GM18858 (cell line): ENCODE measurements at regions not wholly inside any gene's neighbourhood (a gene's known extent, or its start where the extent isn't known, plus 50 kb on each side); places are given as distances from the start of the nearest gene placed in this dataset.

Experiments used
- ATAC-seq: cut with Tn5 transposase; IDR thresholded peaks from one replicate; pipeline ENCODE4 v1.9.1; 2021; ENCODE audit not compliant: unreplicated experiment

DNA sequence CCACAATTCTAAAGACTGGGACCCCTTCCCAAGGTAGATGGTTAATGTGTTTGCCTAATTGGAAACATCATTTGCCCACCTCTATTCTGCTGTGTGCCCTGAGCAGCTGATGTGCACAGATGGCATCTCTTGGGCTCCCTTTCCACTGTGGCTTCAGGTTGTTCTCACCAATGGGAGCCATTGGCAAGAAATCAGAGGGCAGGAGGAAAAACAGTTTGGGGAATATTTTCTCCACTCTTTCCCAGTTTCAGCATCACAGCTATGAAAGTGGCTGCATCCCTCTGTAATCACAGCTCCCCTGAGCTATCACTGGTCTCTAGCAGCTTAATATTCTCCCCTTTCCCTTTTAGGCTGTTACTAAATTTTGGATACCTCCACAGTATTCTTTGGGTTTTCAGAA lies 911.6 kb upstream of the SEMA6A start:
- no peak for ATAC-seq

DNA sequence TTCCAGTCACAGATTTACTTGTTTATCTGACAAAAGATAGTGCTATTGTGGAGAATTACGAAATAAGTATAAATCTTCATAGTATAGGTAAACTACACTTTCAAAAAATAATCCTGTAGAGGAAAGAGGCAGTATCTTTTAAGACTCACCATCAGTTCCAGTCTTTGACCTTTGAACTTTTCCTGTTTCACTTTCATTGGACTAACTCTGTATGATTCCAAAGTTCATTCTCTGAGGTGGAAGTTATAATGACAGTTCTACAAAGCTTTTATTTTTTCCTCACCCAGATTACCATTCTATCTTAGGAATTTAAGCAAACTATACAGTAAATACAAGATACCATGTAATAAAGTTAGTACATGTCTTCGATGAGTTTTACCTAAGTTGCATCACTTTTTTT lies 901.3 kb upstream of the SEMA6A start:
- ATAC-seq = no peak

DNA sequence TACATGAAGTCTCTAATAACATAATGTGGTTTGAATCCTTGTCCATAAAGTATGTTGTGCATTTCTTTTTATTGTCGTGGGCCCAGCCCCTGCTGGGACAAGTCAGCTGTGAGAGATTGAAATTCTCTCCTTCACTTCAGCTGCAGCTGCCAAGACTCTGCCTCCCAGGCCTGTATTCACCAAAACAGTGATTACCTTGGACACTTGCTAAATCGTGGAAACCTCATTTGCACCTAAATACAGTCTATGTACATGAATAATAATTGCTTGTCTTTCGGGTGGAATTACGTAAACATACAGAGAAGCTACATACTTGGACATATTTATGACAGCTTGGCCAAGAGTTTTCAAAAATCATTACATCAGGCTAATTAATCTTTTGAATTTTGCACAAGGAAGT lies 898.5 kb upstream of the SEMA6A start:
- ATAC-seq = no peak

DNA sequence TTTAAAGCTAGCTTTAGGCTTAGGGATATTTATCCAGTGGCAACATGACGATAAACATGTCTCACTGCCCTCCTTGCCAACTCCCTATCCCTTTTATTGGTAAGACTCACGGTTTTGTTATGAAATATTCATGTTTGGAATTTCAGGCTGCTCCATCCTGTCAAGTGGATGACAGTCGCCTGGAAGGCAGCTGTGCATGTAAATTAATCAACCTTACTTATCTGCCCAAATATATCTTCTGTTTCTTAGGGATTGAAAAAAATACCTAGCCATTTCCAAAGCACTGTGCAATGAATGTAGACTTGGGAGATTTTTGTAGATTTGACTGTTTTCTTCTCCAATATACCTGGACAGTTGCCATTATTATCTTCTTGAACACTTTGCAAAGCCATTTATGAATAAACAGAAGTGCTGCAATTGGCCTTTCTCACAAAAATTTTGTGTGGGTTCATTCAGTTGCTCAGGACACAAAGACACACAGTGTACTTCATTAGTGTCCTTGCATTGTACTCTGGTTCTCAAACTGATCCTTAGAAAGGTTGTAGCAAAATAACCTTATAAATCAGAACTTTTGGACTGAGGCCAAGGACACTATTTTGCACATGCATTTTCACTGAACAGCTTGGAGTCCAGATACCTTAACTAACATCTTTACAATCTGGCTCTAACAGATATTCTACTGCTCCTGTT lies 889.4 kb upstream of the SEMA6A start:
- no peak for ATAC-seq

DNA sequence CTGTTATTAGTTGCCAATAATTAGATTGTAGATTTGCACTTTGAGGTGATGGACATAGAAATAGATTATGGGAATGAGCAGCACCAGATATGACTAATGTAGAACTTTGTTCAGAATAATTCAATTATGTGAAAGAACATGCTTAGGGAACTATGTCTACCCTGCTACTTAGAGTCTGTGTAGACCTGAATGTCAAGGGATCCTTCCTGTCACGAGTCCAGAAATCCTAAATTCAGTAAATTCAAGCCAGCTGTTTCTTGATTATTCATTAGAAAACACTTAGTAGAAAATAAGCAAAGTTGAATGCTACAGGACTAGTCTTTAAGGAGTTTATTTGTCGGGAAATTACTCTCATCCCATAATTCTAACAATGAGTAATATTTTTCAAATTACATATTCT lies 887.3 kb upstream of the SEMA6A start:
- ATAC-seq = no peak

DNA sequence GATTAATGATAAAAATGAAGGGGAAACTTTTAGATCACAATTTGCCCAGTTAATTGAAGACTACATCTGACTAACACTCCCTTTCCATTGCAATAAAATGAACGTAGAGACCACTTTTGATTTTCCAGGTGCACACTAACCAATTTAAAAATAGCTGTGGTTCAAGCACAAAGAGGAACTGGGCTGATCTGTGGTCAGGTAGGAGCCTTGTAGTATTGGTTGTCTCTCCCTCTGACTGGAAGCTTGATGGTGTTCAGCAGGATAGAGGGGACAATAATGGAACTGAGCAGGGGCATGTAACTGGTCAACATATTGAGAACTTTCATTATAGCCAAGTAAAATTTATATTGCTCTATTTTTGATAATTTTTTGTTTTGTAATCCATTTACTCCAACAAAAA lies 886.8 kb upstream of the SEMA6A start:
- ATAC-seq = peak; percentile 78

DNA sequence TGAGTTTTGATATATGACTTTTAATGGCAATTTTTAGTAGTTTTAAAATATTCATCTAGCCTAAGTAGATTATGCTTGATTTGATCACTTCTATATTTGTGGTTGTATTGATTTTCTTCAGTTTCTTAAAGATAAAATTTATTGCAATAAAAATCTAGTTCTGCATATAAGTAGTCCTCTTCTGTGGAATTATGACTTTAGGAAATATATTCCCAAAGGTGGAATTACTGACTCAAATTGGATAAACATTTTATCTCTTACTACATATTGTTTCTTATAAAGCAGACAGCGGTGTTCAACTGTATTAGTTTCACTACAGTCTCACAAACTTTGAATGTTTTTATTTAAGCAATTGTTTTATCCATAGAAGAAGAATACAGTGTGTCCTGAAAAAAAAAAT lies 883.0 kb upstream of the SEMA6A start:
- no peak for ATAC-seq

DNA sequence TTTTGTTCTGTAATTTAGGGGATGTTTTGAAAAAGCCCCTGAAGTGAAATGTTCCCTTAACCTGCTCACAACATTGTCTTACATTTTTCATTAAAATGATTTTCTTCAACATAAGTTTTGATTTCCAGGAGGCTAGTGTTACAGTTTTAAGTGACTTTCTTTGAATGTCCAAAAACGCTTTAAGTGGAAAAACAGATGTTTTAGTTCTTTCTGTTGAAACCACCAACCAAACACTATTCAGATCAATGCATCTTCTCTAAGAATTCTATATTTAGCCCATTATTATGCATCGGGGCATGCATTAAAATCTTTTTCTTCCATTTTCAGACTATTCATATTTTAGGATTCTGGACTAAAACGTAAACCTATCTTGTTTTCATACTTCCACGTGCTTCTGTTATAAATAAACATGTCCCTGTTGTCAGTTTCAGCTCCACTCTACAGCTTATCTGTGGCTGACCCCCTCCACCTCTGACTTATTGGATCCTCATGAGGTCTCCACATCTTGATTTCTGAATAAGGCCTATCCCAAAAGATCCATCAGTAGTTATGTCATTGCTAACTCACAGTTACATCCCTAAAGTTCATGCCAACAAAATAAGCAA lies 882.3 kb upstream of the SEMA6A start:
- ATAC-seq = no peak

DNA sequence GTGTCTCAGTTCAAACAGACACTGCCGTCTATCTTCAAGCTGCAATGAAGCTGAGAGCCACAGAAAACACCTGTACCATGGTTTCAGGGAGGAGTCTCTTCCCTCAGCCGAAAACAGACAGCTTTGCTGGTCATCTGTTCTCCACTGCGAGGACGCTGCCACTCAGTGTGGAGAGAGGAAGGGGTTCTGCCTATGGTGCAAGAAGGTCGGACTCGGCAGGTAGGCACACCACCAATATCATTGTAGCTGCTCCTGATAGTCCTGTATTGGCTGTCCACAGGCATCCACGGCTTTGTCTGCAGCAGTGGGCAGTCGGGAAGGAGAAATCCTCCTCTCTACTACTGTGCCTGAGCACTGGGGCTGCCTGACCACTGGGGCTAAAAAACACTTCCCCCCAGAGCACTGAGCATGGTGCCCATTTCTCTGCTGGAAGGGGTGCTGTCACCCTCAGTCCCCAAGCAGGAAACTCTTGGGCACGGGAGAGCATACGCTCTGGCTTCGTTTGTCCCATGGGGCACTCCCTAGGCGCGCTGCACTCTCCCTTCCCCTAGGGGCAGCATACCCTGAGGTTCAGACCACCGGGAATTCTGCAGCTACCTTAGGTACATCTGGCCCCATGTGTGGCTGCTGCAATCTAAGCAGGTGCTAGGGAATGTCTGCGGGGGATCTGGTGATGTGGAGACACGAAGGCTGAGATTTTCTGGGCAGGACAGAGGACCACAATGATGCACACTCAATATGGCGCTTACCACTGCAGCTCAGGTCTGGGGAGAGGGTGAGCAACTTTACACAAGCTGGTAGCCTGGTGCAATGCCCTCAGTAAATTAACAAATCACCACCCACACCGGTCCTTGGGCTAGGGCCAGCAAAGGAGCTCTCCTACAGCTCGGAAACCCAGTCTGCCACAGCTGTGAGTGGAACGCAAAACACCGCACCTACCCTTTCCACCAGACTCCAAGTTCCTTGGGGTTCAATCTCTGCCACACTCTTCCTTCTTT lies 880.9 kb upstream of the SEMA6A start:
- ATAC-seq = no peak

DNA sequence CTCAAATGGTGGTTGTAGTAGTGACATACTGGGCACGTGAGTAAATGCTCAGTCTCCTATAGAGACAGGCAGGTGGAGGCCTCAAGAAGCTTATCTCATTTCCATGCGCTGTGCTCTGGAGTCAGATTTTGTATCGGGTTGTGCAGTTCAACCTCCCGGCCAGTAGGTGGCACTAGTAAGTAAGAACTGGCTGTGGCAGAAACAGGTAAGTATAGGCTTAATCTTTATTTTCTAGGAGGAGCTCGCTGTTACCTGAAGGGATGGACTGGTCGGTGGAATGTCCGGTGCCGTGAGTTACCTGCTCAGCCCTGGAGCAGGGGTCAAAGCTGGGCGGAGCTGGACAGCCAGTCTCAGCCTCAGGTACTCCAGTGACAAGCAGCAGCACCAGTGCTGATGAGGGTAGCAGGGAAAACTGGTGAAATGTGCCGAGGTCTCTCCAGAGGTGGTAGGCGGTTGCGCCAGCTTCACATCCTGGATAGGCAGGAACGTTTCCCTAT lies 880.1 kb upstream of the SEMA6A start:
- ATAC-seq = peak; percentile 91

DNA sequence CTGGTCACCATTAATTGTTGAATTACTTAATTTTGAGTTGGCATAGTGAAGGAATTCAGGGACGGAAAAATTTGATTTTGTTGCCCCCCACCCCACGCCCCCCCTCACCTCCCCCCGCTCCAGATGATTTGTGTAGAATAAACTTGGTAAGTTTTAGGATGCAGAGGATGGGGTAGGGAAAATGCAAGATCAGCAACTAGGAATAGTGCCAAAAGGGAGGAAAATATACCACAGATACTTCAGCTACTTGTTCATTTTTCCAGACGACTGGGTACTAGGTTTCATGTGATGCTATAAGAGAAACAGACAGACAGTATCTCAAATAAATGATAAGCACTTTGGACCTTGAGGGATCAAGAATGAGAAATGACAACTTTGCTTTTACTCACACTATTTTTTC lies 862.2 kb upstream of the SEMA6A start:
- ATAC-seq = no peak

DNA sequence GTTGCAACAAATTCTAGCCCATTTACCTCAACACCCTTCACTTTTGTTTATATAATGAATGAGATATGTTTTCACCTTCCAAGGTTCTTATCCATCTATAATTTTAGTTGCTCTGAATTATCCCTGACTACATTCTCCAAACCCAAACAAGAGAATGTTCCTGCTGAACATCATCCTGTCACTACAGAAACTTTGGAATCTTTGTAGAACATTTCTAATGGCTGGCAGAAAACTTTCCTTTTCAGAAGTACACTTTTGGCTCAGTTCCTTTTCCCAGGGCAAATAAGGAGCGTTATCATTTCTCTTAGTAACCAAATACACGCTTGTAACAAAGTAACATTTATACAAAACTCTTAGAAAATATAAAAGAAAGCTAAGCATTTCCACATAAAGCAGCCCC lies 860.6 kb upstream of the SEMA6A start:
- no peak for ATAC-seq

DNA sequence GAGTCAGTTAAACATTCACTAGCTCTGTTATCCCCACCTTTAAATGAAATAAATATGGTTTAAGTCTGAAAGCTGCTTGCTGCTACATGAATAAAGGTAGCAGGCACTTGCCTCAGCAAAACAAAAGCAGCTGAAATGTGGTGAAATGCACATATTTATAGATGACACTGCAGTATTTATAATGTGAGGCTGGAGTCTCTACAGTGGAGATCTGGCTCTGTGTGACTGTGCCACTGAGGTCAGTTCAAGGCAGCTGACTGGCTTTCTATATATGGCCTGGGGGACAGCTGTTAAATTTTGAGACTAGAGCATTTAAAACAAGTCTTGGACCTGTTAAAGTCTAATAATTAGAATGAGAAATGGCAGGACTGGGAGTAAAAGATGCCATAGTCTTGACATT lies 859.6 kb upstream of the SEMA6A start:
- no peak for ATAC-seq

DNA sequence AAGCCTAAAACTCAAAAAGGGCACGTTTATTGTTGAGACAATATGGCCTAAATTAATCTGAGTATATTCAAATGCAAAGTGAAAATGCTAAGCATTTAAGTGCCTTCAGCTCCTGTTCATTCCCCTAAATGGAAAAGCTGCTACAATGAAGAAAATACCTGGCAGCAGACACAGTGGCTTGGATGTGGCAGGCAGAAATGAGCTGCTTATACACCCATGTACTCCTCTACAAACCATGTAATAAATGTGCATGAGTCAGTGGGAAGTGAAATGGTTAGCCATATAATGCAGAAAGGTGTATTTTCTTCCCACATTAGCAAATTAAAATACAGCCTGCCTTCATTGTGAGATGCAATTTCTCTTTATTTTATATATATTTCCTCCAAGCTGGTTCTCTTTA lies 859.2 kb upstream of the SEMA6A start:
- ATAC-seq = no peak

DNA sequence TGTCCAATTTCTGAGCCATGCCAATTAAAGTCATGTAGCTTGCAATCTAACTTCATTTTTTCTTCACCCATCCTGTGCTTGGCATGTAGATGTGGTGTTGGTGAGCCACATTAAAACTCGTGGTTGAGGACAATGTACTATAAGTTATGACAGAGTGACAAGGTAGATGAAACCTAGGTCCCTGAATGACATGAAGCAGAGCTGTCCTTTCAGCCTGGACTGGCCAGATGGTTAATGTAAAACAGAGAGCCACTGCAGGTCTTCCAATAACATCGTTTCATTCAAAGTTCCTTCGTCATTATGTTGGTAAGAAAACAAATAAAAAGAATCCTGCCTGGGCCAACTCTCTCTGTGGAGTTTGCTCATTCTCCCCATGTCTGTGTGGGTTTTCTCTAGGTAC lies 856.5 kb upstream of the SEMA6A start:
- ATAC-seq = no peak

DNA sequence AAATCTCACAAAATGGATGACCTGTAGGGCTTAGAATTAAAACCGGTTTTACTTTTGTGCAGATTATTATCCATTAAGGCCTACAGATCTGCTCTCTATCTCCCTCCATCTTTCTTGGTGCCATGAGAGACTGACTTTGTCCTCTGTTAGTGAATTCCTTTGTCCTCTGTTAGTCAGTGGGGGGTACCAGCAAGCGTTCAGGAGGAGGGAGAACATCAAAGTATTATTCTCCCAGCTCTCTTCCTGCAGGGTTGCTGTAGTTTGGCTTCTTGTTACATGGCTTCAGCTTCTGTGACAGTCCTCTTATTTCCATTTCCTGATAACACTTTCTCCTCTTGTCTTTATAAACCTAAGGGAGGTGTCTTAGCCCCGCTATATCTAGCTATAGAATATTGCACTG lies 850.5 kb upstream of the SEMA6A start:
- no peak for ATAC-seq

DNA sequence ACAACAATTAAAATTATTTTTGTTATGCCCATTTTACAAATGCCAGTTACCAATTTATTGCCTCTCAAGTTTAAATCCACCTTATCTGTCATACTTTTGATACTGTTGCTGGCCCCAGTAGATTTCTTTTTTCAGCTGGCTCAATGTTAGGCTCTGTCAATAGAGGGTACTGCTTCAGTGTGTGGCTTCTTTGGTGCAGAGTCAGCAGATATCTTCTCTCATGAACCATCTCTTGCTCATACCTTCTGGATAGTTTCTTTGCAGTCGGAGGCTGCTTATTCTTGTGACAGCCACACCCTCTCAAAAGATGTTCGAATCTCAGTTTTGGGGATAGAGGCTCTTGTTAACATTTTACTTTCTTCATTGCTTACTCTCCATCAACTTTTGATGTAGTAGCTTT lies 849.9 kb upstream of the SEMA6A start:
- ATAC-seq = no peak

DNA sequence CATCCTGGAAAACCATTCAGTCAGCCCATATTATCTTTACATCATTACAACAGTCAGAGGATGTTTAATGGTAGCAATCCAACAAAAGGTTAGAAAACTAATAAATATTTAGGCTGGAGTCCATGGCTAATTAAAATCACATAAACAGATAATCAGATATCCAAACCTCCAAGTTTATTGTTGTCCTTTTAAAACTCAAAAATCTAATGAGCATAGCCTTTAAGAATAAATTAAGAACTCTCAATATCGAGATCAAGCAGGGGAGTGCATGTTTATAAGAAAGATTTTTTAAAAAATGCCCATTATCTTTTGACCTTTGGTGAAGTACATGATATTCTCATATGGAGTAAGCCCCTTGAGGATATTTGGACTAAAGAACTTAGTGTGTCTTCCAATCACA lies 842.9 kb upstream of the SEMA6A start:
- ATAC-seq = no peak

DNA sequence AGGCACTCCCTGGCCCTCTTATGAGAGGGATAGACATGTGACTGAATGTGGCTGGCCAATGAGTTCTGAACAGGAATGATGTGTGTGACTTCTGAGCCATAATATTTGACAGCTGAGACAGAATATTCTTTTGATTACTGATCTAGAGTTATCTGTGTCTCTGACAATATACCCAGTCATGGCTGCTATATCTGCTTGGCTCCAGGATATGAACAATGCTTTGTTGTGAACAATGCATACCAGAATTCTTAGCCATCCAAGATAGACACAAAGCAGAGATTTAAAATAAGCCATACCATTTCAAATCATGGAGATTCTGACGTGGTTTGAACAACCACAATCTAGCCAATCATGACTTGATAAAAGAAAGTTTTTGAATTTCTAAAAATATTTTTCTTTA lies 840.3 kb upstream of the SEMA6A start:
- ATAC-seq = no peak

DNA sequence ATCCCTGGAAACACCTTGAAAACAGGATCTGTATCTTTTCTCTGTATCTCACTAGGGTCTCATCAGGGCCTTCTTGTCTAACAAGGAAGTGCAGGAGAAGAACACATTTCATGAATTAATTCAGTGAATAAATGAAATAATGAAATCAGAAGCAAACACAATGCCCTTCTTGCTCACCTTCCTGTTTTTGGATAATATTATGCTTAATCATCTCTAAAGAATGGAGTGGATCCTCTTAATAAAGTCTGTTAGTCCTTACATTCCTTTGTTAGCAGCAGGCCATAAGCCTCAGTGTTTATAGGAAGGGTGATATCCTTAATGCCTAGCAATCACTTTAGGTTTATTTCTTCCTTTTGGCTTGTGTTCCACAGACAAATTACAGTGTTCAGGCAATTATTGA lies 837.1 kb upstream of the SEMA6A start:
- ATAC-seq = no peak

DNA sequence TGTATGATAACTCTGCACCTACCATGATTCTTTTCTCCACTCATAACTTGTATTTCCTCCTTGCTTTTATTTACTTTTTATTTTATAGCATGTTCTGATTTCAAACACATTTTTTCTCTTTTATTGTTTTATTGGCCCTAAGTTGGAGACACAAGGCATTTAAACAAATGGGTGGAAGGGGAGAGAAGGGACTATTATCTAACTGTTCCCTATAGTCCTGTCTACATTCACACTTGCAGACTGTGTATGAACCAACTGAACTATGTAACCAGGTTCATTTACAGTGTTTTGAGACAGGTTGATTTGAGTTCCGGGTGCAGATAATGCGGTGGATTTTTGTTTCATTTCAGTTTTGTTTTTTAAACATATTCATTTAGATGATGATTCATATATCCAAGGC lies 830.6 kb upstream of the SEMA6A start:
- no peak for ATAC-seq
